HG03280 (cell line): ENCODE measurements at regions not wholly inside any gene's neighbourhood (a gene's known extent, or its start where the extent isn't known, plus 50 kb on each side); places are given as distances from the start of the nearest gene placed in this dataset.

ENCODE experiments used
- ATAC-seq: cut with Tn5 transposase; IDR thresholded peaks from one replicate; pipeline ENCODE4 v1.9.1; 2021; ENCODE audit warnings: mild to moderate bottlenecking, moderate library complexity; ENCODE audit not compliant: unreplicated experiment

GRCh38 chr1:208879022-208879421 lies 634.8 kb upstream of the PLXNA2 start:
- ATAC-seq, result no peak

DNA sequence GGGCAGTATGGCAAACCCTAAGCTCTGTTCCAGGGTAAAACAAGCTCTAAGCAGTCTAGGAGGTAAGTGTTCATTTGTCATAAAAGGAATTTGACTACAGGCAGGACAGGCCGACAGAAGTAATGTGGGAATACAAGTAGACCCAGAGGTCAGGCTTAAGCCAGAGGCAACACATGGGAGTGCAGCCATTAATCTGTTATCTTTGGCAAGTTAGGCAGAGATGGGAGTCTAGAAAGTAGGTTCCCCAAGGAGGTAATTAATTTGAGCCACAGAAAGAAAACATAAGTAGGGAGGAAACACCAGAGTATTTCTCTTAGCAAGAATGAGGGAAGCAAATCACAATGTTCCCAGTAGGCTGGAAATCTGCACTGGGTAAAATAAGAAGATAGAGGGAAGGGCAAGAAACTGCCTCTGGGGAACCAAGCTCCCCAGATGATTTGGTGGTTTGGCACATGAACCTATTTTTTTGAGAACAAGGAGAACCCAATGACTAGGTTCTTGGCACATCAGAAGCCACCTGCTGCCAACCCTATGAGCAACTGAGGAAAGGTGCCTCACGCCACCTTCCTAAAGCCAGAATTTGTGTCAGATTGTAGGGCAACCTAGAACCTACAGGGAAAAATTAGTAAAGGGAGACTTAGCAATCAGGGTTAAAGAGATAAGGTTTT lies 636.4 kb upstream of the PLXNA2 start:
- no peak for ATAC-seq

DNA sequence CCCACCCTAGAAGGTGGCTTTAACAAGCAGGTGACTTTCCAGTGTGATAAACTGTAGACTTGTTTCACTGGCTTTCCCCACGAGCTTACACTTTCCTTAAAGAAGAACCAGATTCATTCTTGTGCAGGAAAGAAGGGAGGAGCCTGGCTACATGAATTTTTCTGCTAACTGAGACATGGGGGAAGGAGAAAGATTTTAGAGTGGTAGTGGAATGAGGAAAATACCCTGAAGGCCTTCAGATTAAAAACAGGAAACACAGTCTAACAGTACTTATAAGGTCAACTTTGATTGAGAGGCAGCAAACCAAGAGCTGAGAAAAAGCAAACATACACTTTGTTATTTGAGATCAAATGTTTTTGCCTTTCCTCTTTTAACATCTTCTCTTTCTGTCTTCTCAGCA lies 640.9 kb upstream of the PLXNA2 start:
- no peak for ATAC-seq

- ATAC-seq, result no peak
Observed at GRCh38 chr1:208885650-208886049, 641.5 kb upstream of the PLXNA2 start.

- no peak for ATAC-seq
Observed at GRCh38 chr1:208888376-208888775, 644.2 kb upstream of the PLXNA2 start.

GRCh38 chr1:208892147-208892546 lies 648.0 kb upstream of the PLXNA2 start:
- ATAC-seq, result no peak

DNA sequence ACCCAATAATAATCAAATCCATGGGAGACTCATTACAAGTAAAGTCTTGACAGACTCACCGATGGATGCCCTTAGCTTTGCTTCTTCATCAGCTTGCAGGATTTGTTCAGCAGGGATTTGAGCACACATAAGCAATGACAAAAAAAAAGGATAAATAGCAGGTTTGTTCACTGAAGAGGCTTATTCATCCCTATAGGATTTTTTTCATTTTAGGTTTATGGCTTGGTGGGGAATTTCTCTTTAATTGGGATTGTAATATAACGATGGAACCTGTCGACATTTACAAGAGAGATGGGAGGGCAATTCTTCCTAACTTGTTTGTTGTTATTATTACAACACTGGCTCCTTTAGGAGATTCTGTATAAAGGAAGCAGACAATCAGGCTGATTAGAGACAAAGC lies 649.1 kb upstream of the PLXNA2 start:
- no peak for ATAC-seq

GRCh38 chr1:208895181-208895580 lies 651.0 kb upstream of the PLXNA2 start:
- no peak for ATAC-seq

DNA sequence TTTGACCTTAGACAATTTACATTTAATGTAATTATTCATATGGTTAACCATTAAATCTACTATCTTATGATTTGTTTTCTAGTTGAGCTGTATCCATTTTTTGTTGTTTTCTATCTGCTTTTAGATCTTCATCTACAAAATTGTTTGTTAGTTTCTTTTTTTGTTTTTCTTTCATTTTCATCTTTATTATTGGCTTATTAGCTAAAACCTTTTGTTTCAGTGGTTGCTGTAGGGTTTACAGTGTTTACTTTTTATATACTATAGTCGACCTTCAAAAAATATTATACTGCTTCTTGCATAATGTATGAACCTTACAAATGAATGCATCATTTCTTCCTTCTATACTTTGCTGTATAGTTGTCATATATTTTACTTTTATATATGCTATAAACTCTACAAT lies 651.6 kb upstream of the PLXNA2 start:
- no peak for ATAC-seq

DNA sequence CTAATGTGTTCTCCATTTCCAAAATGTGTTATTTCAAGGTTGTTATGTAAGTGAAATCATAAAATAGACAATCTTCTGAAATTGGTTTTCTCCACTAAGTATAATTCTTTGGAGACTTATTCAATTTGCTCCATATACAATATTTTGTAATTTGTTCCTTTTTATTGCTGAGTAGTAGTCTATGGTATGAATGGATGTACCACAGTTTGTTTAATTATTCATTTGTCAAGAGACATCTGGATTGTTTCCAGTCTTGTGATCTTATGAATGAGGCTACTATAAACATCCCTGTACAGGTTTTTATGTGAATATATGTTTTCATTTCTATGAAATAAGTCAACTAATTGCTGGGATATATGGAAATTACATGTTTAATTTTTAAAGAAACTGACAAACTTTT lies 652.6 kb upstream of the PLXNA2 start:
- ATAC-seq, result no peak

DNA sequence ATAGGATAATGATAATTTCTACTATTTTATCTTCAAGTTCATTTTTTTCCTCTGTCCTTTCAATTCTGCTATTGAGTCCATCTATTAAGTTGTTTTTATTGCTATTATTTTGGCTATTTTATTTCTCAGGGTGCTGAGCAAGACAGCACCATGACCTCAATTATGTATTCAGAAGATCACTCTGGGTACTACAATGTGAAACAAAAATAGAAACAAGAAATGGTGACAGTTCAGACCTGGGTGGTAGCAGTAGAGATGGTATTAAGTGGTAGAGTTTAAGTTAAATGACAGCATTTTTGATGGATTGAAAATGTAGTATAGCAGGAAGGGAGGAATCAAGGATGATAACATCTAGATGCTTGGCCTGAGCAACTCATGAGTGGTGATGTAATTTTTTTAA lies 655.3 kb upstream of the PLXNA2 start:
- ATAC-seq, result no peak

- no peak for ATAC-seq
Observed at GRCh38 chr1:208903251-208903905, 659.2 kb upstream of the PLXNA2 start.

DNA sequence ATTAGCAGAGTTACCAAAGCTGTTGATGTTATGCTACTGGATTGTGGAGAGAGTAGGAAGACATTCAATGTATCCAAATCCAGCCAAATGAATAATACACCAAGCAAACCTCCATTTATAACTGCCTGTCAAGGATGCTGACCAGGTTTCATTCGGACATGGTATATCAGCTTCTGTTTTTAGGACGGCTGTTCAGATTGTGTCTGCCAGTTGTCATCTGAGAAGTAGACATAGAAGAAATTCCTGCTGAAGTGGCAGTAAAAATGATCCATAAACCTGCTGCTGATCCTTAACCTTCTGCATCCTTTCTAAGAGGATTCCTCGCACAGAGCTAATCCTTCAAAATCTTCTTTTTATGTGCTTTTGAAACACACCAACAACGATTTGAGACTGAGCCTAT lies 663.6 kb upstream of the PLXNA2 start:
- ATAC-seq, result no peak

GRCh38 chr1:208909011-208909984 lies 665.1 kb upstream of the PLXNA2 start:
- ATAC-seq, result no peak

GRCh38 chr1:208910161-208910560 lies 666.0 kb upstream of the PLXNA2 start:
- ATAC-seq, result no peak

GRCh38 chr1:208917281-208917680 lies 666.2 kb upstream of the CAMK1G start:
- ATAC-seq, result no peak

DNA sequence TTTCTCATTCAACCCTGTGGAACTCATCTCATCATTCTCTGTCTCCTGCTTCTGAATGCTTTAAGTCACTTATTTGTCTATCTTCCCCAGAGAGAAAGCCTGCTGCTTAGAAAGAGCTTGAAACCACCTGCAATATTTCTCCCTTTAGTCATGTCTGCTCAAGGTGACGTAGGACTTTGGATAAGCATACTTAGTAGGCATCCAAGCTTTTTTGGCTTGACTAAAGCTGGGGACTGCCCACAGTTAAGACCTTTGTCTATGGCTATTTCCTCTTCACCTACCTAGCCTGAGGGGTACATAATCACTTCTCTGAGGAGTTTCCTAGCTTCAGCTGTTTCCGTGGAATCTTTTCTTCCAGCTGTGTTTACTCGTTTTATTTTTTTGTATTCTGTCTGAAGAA lies 665.8 kb upstream of the CAMK1G start:
- ATAC-seq, result no peak

DNA sequence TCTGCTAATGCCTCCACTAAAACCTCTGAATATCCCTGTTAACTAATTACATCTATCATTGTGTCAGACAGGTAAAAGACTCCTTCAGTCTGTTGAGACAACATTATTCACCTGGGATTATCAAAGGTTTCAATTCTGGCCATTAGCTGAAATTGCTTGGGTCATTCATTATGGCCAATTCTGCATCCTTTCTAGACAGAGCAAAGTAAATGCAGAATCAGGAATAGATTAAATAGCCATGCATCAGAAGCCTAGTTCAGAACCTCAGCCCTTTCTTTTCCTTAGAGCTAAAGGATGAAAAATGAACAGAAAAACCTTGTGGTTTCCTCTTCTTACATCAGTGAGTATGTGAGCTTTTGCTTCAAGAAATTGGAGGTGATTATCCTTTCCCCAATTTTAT lies 665.4 kb upstream of the CAMK1G start:
- ATAC-seq, result no peak

DNA sequence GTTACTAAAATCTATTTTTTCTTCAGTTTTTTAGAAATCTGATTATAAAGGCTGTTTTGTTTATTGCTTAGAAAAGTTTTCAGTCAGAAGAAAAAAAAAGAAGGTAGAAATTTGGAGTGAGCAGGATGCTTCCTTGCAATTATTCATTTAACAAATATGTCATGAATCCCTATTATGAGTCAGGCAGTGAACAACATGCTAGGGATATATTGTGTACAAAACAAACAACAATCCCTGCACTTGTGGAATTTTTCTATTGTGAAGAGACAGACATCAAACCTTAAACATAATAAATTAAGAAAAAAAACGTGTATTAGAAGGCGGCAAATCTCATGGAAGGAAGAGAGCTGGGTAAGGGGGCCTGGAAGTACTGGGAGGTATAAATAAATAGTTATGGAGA lies 664.1 kb upstream of the CAMK1G start:
- no peak for ATAC-seq

- no peak for ATAC-seq
Observed at GRCh38 chr1:208921259-208921658, 662.3 kb upstream of the CAMK1G start.

- ATAC-seq, result no peak
Observed at GRCh38 chr1:208923456-208923855, 660.1 kb upstream of the CAMK1G start.
